GM21576 (cell line): ENCODE measurements at regions not wholly inside any gene's neighbourhood (a gene's known extent, or its start where the extent isn't known, plus 50 kb on each side); places are given as distances from the start of the nearest gene placed in this dataset.

Experiments used
- ATAC-seq: cut with Tn5 transposase; IDR thresholded peaks from one replicate; pipeline ENCODE4 v1.9.1; 2021; ENCODE audit warnings: mild to moderate bottlenecking, moderate library complexity; ENCODE audit not compliant: unreplicated experiment

DNA sequence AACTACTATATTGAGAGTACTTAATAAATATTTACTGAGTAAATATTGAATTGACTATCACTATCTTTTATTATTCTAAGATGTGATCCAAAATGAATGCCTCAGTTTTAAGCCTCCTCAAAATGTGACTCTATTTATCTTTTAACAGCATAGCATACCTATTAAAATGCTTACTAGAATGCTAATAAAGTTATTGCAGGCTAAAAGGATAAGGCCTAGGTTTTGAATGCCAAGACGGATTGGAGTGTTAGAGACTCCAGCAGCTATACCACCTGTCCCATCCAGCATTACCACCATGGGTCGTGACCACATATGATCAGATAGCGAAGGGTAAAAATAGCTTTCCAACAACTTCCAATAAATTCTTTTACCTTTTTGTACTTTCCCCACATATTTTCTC lies 64.7 kb upstream of the MYRIP start:
- no peak for ATAC-seq

DNA sequence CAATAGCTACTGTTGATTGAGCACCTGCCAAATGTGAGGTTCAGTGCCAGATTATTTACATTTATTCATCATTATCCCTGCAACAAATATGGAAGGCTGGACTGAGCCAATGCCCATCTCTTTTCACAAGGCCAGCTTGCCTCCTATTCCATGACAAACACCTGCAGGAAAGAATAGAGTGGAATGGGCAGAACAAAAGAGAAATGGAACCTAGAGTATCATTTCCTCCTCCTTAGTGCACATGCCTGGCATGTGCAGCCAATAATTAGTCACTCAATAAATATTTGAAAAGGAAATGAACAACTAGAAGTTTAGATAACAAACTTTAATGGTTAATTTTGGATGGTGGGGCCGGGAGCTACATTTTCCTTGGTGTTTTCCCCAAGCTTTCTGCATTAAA lies 61.4 kb upstream of the MYRIP start:
- ATAC-seq: no peak

DNA sequence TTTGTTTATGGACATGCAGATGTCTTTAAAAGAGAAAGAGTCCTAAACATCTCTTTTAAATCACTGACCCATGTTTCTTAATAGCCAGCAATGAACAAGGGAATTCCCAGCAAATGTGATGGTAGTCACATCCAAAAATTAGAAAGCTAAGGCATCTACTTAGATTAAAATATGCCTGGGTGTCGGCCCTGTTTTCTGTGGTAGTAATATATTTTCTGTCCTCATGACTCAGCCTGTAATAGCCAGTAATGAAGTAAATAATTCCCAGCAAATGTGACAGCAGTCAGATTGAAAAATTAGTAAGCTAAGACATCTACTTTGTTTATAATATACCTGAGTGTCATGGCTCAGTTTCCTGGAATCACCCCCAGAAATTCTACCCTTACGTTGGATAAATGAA lies 60.6 kb upstream of the MYRIP start:
- no peak for ATAC-seq

DNA sequence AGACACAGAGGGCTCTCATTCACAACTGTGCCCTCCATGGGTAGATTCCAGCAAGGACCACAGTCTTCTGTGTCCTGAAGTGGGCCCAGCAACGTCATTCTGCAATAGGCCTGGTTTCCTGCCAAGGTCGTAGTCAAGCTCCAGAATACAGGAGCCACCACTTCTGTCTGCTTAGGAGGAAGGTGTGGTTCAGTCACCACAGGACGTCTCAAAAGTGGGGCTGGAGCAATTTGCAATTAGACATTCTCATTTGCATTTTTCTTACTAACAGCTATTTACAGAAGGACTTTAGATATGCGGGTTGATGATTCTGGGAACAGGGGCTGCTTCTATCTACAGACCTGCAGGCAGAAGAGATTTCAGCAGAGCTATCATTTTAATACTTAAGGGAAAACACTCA lies 58.7 kb upstream of the MYRIP start:
- ATAC-seq: no peak

- no peak for ATAC-seq
Observed at GRCh38 chr3:39751286-39751685, 58.1 kb upstream of the MYRIP start.

- no peak for ATAC-seq
Observed at GRCh38 chr3:39752019-39752637, 57.3 kb upstream of the MYRIP start.

DNA sequence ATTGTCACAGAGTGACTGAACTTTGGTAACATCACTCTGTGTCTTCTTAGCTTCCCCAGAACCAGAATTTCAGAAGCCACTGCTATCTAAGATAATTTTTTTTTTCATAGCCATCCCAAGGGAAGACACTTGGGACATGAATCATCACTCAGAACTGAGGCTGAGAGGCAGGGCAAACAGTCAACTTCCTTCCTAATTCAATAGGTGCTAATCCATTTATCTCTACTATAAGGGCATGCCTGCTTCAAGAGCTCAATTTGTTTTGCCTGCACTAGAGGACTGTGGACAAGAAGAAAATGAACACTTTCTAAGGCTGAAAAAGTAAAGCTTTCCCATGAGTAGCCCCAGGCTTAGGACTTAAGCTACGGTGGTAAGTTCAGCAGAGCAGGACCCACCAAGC lies 56.7 kb upstream of the MYRIP start:
- no peak for ATAC-seq

GRCh38 chr3:39753391-39753790 lies 56.0 kb upstream of the MYRIP start:
- no peak for ATAC-seq

- peak; percentile 60 for ATAC-seq
Observed at GRCh38 chr3:39754549-39754948, 54.9 kb upstream of the MYRIP start.

GRCh38 chr3:39755100-39755499 lies 54.3 kb upstream of the MYRIP start:
- no peak for ATAC-seq

GRCh38 chr3:39757307-39757706 lies 52.1 kb upstream of the MYRIP start:
- no peak for ATAC-seq
